PC-3 (cell line): ENCODE measurements at regions not wholly inside any gene's neighbourhood (a gene's known extent, or its start where the extent isn't known, plus 50 kb on each side); places are given as distances from the start of the nearest gene placed in this dataset.

Experiments
- EZH2phosphoT487 ChIP-seq: fragments of 300-600 bp; sonication (generic); IDR thresholded peaks from 2 replicates; pipeline ENCODE4 v1.6.1; 2018; ENCODE audit warnings: mild to moderate bottlenecking, antibody characterized with exemption, low read length, borderline replicate concordance
- TF ChIP-seq, protein P1 (sequence below): fragments of 300-600 bp; sonication (generic); conservative IDR thresholded peaks from 2 replicates; pipeline ENCODE4 v1.5.1; 2017; ENCODE audit warnings: antibody characterized with exemption, low read depth, mild to moderate bottlenecking, low read length

DNA sequence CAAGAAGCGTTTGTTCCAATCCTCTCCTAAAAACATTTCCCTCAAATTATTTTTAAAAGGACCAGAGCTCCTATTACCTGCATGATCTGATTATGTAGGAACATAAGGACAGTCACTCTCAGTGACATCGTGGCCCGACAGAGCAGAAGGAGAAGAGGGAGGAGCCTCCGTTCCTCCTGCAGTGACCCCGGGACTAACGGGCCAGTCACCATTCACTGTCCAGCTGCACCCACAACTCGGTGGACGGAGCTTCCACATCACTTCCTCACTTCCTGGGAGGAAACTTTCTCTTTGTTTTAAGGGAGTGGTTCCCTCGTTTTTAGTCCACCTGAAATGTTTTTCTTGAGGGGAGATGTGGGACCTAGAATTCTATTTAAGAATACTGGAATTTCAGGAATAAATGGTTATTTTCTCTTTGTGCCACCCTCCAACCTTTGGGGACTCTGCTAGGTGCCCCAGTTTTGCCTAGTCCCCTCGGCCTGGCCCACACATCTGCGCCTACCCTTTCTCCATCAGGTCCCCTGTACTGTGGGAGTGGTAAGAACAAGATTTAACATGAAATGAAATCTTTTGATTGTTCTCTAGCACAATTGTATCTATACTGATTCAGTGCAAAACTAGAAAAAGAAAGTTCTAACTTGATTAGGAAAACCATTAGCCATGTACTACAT, 173.5 kb upstream of the RNF32 start:
- TF ChIP-seq, protein P1, sequence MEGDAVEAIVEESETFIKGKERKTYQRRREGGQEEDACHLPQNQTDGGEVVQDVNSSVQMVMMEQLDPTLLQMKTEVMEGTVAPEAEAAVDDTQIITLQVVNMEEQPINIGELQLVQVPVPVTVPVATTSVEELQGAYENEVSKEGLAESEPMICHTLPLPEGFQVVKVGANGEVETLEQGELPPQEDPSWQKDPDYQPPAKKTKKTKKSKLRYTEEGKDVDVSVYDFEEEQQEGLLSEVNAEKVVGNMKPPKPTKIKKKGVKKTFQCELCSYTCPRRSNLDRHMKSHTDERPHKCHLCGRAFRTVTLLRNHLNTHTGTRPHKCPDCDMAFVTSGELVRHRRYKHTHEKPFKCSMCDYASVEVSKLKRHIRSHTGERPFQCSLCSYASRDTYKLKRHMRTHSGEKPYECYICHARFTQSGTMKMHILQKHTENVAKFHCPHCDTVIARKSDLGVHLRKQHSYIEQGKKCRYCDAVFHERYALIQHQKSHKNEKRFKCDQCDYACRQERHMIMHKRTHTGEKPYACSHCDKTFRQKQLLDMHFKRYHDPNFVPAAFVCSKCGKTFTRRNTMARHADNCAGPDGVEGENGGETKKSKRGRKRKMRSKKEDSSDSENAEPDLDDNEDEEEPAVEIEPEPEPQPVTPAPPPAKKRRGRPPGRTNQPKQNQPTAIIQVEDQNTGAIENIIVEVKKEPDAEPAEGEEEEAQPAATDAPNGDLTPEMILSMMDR, result no peak
- no peak for TF ChIP-seq EZH2phosphoT487
